Erythroblast (primary cell): ENCODE measurements at regions not wholly inside any gene's neighbourhood (a gene's known extent, or its start where the extent isn't known, plus 50 kb on each side); places are given as distances from the start of the nearest gene placed in this dataset.
A peak's percentile ranks its signal among the peaks of the same experiment; 100 is the strongest.

Experiments used
- DNase-seq, 2 experiments: peaks; one replicate each; lab custom pipeline; 2025; lab: John Stamatoyannopoulos, UW
- GATA1 ChIP-seq: IDR thresholded peaks from 2 replicates; pipeline ENCODE4 v1.6.1; 2011; ENCODE audit warnings: low read depth, mild to moderate bottlenecking, control low read depth, low read length, moderate library complexity
- POLR2A ChIP-seq: IDR thresholded peaks from 2 replicates; pipeline ENCODE4 v1.6.1; 2011; ENCODE audit warnings: mild to moderate bottlenecking, low read length

DNA sequence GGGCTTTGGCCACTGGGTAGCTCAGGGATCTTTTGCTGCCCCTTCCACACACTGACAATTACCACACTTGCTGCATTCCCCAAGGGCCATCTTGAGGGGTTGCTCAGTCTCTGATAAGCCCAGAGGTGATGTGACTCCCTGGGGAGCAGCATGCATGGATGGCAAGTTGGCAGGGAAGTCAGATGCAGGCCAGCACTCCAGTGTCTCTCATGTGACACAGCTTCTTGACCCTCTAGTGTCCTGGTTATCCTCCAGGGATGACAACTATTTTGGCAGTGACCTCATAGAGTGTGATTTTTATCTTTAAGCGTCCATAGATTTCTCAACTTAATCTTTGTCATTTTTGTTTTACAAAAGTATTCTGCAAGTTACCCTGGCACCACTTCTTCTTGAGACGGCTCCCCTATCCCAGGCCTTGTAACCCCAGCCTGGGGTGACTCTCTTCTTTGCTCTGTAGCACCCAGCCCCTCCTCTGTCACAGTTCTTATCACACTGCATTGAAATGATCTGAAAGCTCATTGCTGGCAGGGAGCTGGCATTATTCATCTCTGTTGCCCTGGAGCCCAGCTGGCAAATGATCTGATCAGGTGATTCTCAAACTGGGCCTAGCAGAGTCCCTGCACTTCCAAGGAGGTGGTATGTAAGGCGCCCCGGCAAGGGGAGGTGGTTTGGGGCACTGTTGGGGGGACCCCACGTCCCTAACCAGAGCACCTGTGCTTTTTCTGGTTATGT lies 72.6 kb downstream of the TENT5C start:
- TF ChIP-seq POLR2A (no peak), GATA1 (no peak)
- DNase-seq: peak in 1 of 2 experiments; percentile 8

DNA sequence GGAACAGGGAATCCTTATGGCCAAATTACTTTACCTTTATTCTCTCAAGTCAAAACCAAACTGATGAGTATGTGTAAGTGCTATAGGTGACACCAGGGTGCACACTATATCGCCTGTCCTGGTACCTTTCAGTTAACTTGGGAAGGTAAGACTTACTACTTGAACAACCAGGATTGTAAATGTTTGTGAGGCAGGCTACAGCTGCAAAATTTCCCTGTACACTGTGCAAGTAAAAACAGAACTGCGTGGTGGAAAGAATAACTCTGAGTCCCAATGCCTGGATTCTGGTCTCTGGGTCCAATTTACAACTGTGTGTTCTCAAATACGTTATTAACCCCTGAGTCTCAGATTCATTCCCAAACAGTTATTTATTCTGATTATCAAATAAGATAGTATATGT lies 73.5 kb downstream of the TENT5C start:
- DNase-seq: peak in 1 of 2 experiments; percentile 4
- TF ChIP-seq POLR2A (no peak), GATA1 (no peak)

DNA sequence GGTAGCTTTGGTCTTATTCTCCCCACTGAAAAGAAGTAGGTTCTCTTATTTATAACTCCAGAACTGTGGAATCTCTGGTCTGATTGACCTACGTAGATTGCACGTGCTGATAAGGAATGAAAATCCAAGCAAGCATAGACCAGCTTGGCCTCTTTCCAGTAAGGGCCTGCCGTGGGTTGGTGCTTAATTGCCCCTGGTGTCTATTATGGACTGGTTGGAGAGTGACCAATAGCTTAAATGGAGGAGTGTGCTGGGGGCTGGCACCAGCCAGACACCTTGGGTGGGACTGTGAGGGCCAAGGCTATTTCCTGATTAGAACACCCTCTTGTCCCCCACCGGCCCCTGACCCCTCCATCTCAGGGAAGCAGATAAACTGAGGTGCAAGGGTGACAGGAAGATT lies 74.0 kb downstream of the TENT5C start:
- TF ChIP-seq GATA1: no peak
- no peak for TF ChIP-seq POLR2A

GRCh38 chr1:117680316-117681002 lies 74.6 kb downstream of the TENT5C start:
- no peak for TF ChIP-seq GATA1
- TF ChIP-seq POLR2A: no peak
- no peak for DNase-seq

More for the DNA sequence above, 74.0 kb downstream of the TENT5C start:
- DNase-seq: no peak

DNA sequence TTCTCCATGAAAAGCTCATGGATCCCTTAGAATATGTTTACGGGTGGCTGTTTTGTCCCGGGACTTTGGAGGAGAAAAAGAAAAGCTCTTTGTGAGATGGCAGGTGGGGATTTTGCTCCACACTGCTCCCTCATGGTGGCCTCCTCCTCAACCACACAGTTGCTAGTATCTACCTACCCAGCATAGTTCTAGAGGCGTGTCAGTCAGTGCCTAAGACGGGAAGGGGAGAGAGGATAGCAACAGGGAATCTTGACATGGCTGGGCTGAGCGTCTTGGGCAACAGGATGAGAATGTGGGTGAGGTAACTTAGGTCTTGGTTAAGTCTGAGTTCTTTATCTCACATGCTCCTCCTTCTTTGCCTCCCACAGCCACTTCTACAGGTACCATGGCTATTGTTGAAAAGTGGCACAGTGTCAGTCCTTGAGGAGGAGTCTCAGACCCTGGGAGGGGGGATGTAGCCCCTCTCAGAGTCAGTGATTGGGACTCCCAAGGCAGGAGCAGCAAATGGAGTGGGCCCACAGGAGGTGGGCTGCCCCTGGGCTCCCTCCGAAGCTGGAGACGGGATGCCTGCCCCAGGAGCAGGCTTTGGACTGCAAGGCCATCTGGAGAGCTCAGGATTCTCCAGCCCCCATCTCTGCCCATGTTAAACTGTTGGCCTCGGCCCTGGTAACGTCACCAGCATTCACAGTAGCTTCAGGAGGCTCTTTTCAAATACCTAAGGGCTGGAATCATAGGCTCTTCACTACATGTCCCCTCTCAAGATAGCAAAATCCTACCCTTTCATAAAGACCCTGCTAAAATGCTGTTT lies 75.4 kb downstream of the TENT5C start:
- TF ChIP-seq GATA1 (no peak), POLR2A (no peak)
- peak in 1 of 2 experiments; percentile 14 for DNase-seq

DNA sequence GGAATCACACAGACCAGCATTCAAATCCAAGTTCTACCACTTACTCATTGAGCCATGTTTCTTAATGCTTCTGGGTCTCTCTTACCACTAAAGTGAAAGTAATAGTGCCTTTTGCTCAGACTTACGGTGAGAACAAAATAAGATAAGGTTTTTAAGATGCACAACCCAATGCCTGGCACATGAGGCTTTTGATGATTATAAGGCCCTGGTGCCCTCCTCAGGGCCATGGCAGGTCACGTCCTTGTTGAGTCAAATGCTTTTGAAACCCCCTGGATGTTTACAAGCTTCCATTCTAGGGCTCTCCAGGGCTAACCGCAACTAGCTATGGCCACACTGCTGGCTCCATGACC lies 76.0 kb downstream of the TENT5C start:
- no peak for TF ChIP-seq POLR2A
- TF ChIP-seq GATA1: no peak
- DNase-seq: no peak

- no peak for TF ChIP-seq POLR2A
- no peak for TF ChIP-seq GATA1
- no peak for DNase-seq
These were observed 76.5 kb downstream of the TENT5C start for GRCh38 chr1:117682372-117682771.

DNA sequence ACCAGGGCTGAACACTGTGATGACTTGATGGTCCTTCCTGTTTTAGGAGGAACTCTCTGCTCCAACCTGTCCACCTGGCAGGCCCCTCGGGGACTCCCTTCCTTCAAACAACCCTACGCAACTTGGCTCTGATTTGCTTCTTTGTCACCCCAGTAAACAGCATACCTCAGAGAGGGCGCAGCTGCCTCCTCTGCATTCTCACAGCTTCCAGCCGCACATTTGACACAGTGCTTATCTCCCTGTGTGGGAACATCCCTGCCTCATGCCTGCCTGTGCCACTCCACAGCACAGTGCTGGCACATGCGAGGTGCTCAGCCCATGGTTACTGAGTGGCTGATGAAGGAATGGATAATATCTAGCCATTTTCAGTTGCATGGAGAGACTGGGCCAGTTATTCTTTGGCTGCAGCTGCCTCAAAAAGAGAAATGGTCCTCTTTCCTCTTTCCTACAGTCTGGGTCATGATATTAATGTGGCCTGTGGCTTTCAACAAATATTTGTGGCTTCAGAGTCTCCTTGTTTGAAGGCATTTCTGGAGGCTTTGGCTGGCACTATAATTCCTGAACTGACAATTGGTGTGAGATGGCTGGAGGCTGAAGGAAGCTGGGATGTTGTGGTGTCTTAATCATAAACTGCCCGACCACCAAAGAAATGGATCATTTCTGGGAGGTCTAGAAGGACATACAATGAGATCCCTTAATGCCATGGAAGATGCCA lies 77.9 kb downstream of the TENT5C start:
- TF ChIP-seq POLR2A (no peak), GATA1 (no peak)
- DNase-seq: no peak

- peak in 1 of 2 experiments; percentile 15 for DNase-seq
- TF ChIP-seq POLR2A: no peak
- no peak for TF ChIP-seq GATA1
These were observed 80.3 kb downstream of the TENT5C start for GRCh38 chr1:117685936-117686806.

DNA sequence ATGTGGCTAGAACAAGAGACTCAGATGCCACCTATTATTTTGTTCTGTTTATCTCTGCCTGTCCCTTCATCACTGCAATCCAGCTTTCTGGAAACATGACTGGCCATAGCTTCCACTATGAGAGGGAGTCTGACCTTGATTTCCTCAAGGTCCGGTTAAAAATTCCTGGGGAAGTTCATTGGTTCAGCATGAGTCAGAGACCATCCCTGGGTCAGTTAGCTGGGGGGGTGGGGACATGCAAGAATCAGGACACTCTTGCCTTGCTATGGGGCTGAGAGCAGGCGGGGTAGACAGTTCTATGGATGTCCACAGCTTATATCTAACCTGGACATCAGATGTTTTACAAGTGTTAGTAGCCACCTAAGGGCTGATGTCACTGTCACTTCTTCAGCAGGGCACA lies 81.1 kb downstream of the TENT5C start:
- DNase-seq: no peak

DNA sequence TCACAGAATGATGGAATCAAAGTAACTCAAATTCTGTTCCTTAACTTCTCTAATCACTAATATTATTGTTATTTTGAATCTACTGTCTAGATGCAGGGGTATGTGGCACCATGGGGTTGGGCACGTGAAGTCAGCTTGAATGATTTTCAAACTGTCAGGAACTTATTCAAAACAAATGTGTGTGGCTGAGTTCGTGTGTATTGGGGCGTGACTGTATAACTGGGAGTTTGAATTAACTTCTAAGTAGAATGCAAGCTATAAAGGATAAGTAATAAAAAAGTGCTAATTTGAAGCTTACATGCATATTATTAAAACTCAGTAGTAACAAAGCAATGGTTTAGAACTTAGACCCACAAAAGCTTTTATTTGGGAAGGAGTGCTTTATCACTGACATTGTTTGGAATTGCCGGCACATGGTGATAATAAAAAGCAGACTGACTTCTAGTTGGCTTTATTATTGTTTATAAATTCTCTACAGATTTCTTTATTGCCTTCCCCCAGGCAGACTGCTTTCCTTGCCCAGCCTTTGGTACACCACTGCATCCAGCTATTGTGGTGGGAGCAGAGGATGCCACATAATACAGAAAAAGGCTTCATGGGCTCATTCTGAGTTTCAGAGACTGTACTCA lies 84.3 kb downstream of the TENT5C start:
- DNase-seq: no peak
- TF ChIP-seq POLR2A: no peak
- no peak for TF ChIP-seq GATA1

More for the DNA sequence above, 81.1 kb downstream of the TENT5C start:
- TF ChIP-seq POLR2A (no peak), GATA1 (no peak)

- peak; percentile 16 to 29 for DNase-seq
- no peak for TF ChIP-seq POLR2A
- no peak for TF ChIP-seq GATA1
These were observed 86.1 kb downstream of the TENT5C start for GRCh38 chr1:117691942-117692341.

DNA sequence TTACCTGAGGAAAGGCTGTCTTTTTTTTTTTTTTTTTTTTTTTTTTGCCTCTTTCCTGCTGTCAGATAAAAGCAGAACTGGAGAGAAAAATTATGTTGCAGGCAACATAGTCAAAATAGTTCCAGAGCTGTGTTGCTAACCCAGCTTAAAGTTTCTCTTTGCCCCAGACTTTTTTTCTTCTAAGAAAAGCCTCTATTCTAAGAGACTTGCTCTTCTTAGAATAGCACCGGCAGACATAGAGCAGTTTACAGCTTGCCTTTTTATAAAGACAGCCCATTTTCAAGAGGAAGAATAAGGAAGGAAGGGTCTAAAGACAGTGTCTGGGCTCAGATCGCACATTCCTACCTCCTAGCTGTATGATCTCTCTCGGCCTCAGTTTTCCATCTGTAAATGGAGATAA lies 88.7 kb downstream of the TENT5C start:
- no peak for DNase-seq
- TF ChIP-seq POLR2A (no peak), GATA1 (no peak)
